Heart left ventricle (tissue), 16 donors: ENCODE measurements at regions not wholly inside any gene's neighbourhood (a gene's known extent, or its start where the extent isn't known, plus 50 kb on each side); places are given as distances from the start of the nearest gene placed in this dataset.

Source experiments
- ATAC-seq, 4 donors: fragments of 200-7000 bp; cut with Tn5 transposase; one replicate each; pipeline ENCODE4 v1.9.1; 2020 to 2022; ENCODE audit warnings: moderate library complexity in 4 of 4, mild to moderate bottlenecking in 3 of 4, moderate number of reproducible peaks in 1 of 4
- DNase-seq, 5 donors: peaks; one replicate each; pipeline ENCODE4 v3.0.0-alpha.2; 2020
- H3K27ac ChIP-seq, 12 donors: fragments of 200-600 bp; sonication (generic) in 4 of 12; one replicate each; pipeline versions ENCODE4 v1.5.0 to v1.8.0; 2016 to 2022; ENCODE audit warnings: mild to moderate bottlenecking in 2 of 12
- H3K27me3 ChIP-seq, 9 donors: fragments of 200-600 bp; sonication (generic) in 2 of 9; one replicate each; pipeline versions ENCODE4 v1.5.1 to v1.8.0; 2016 to 2022; ENCODE audit warnings: mild to moderate bottlenecking in 3 of 9
- H3K36me3 ChIP-seq, 9 donors: fragments of 200-600 bp; sonication (generic) in 2 of 9; one replicate each; pipeline versions ENCODE4 v1.5.0 to v1.8.0; 2018 to 2022; ENCODE audit warnings: mild to moderate bottlenecking in 2 of 9
- H3K4me1 ChIP-seq, 12 donors: fragments of 200-600 bp; sonication (generic) in 4 of 12; one replicate each; pipeline versions ENCODE4 v1.5.0 to v1.8.0; 2016 to 2022; ENCODE audit warnings: mild to moderate bottlenecking in 3 of 12
- H3K4me3 ChIP-seq, 12 donors: fragments of 200-600 bp; sonication (generic) in 4 of 12; one replicate each; pipeline versions ENCODE4 v1.5.0 to v1.8.0; 2017 to 2022; ENCODE audit warnings: mild to moderate bottlenecking in 9 of 12, moderate library complexity in 4 of 12
- H3K9me3 ChIP-seq, 12 donors: fragments of 200-600 bp; sonication (generic) in 4 of 12; one replicate each; pipeline versions ENCODE4 v1.5.0 to v1.8.0; 2016 to 2022; ENCODE audit warnings: mild to moderate bottlenecking in 1 of 12
- CTCF ChIP-seq, 12 donors: fragments of 200-600 bp; sonication (generic) in 4 of 12; IDR thresholded peaks; one replicate each; pipeline versions ENCODE4 v1.5.0 to v1.8.0; 2018 to 2022; ENCODE audit warnings: antibody characterized with exemption in 12 of 12, mild to moderate bottlenecking in 5 of 12
- POLR2A ChIP-seq, 2 donors: fragments of 450-650 bp; IDR thresholded peaks; one replicate each; pipeline ENCODE4 v1.6.1; 2017; ENCODE audit warnings: antibody characterized with exemption in 2 of 2, mild to moderate bottlenecking in 2 of 2, moderate library complexity in 2 of 2
- WGBS, 4 donors: extraction: QIAGEN DNeasy Blood & Tissue Kit in 2 of 4; methylation state at CpG; one replicate each; pipeline versions ENCODE4 v1.1.5 to v1.1.7; 2013 to 2018; 5-methylcytosine and 5-hydroxymethylcytosine counted together
- intact Hi-C, 10 donors: fragments of 100-400 bp; cut with DNase I; formaldehyde crosslinking; loops; one replicate each; pipeline versions ENCODE4 v1.11.1 to v1.14.2; 2022
- donor health status: ischemic (EF 13 %, LVEDD 7.1; RV severe dilation, severe dysfunction).
- donor health status: healthy with polysubstance abuse.
- donor health status: DM: no; HTN: yes; CAD: no.
- donor health status: DM: no; HTN: no; CAD: no.
- donor health status: ischemic (EF 25% LVEDD 6.9; RV normal size, moderate dysfunction).
- donor health status: ischemic (EF 25% LVEDD 5.7; RV mildly dilated, moderate dysfunction).
- donor health status: healthy.
- donor health status: DM: yes; HTN: yes; CAD: no.
- donor health status: ischemic (EF 35%, LVEDD 5.7; RV mildly dilated, moderate dysfunction).
- donor health status: nonischemic (EF 11% LVEDD 7.7; RV severe dilation, severe dysfunction).
- donor health status: DM: yes; HTN: yes; CAD: no.
- donor health status: PGD.
- donor health status: ischemic (EF 29% LVEDD 5.4; RV normal size, mild dysfunction).
- donor health status: nonischemic (EF 23%, LVEDD 6.1; RV moderate dilation, normal function).

- intact Hi-C loops = loop anchor here in 9 of 10 donors (2.0 to 10.0 kb wide), 8 partner anchors 169 to 774 kb away; no protein-coding TSS in a partner anchor
- H3K36me3 ChIP-seq = no peaks in the 10 kb centered on the region
- DNase-seq = no peak
- no peaks in the 10 kb centered on the region for H3K4me1 ChIP-seq
- H3K9me3 ChIP-seq = peaks cover 0 to 3% (median 0%) of the 10 kb centered on the region in 12 donors
- no peak overlapping the region for H3K4me3 ChIP-seq
- 88 to 96% (median 93%) methylated on average over 3 of the region's 3 CpGs for WGBS, 4 donors
- TF ChIP-seq POLR2A (IDR thresholded peaks at IDR 0.05) (no peak), CTCF (IDR thresholded peaks at IDR 0.05) (no peak)
- H3K27me3 ChIP-seq = no peaks in the 10 kb centered on the region
- no peak for ATAC-seq
- no peak overlapping the region for H3K27ac ChIP-seq
Measured at GRCh38 chr12:77153706-77154105, 88.3 kb upstream of the E2F7 start.

GRCh38 chr12:77152623-77153193 is 87.3 kb upstream of the E2F7 start:
- 4 to 16% (median 8%) methylated on average over 2 of the region's 2 CpGs for whole genome bisulfite sequencing, 4 donors
- H3K9me3 ChIP-seq = peaks cover 0 to 3% (median 0%) of the 10 kb centered on the region in 12 donors
- ATAC-seq (no peak), DNase-seq (no peak)
- TF ChIP-seq CTCF (IDR thresholded peaks at IDR 0.05) (peak; percentile 15 to 68 (median 56)), POLR2A (IDR thresholded peaks at IDR 0.05) (no peak)
- no peaks in the 10 kb centered on the region for H3K4me1 ChIP-seq
- intact Hi-C loops = loop anchor here in 9 of 10 donors (1.0 to 10.0 kb wide), 8 partner anchors 170 to 775 kb away; no protein-coding TSS in a partner anchor
- H3K36me3 ChIP-seq = no peaks in the 10 kb centered on the region
- no peak overlapping the region for H3K4me3 ChIP-seq
- H3K27me3 ChIP-seq = no peaks in the 10 kb centered on the region
- H3K27ac ChIP-seq = no peak overlapping the region

GRCh38 chr12:77151030-77151429 is 85.7 kb upstream of the E2F7 start:
- Histone ChIP-seq H3K9me3 (peaks cover 0 to 3% (median 0%) of the 10 kb centered on the region in 12 donors), H3K27ac (no peak overlapping the region), H3K36me3 (no peaks in the 10 kb centered on the region), H3K27me3 (no peaks in the 10 kb centered on the region), H3K4me1 (no peaks in the 10 kb centered on the region), H3K4me3 (no peak overlapping the region)
- DNase-seq (no peak), ATAC-seq (no peak)
- TF ChIP-seq POLR2A (IDR thresholded peaks at IDR 0.05) = no peak
- no peak for TF ChIP-seq CTCF (IDR thresholded peaks at IDR 0.05)
- intact Hi-C loops = loop anchor here in 8 of 10 donors (2.0 to 10.0 kb wide), 6 partner anchors 171 to 776 kb away; no protein-coding TSS in a partner anchor
- 53 to 64% (median 59%) methylated on average over 4 of the region's 4 CpGs for WGBS, 4 donors

GRCh38 chr12:77133566-77133965 is 68.2 kb upstream of the E2F7 start:
- H3K27ac ChIP-seq = no peak overlapping the region
- TF ChIP-seq POLR2A (IDR thresholded peaks at IDR 0.05) = no peak
- TF ChIP-seq CTCF (IDR thresholded peaks at IDR 0.05) = no peak
- peak in 3 of 4 donors; percentile 56 to 68 (median 58) for ATAC-seq
- intact Hi-C loops = no loop called here
- no peaks in the 10 kb centered on the region for H3K9me3 ChIP-seq
- no peak overlapping the region for H3K4me3 ChIP-seq
- H3K27me3 ChIP-seq = no peaks in the 10 kb centered on the region
- no peaks in the 10 kb centered on the region for H3K36me3 ChIP-seq
- 16 to 22% (median 17%) methylated on average over 3 of the region's 3 CpGs for WGBS, 4 donors
- DNase-seq = peak in 4 of 5 donors; percentile 17 to 28 (median 22)
- no peaks in the 10 kb centered on the region for H3K4me1 ChIP-seq
